Karpas-422 (cell line): ENCODE measurements at regions not wholly inside any gene's neighbourhood (a gene's known extent, or its start where the extent isn't known, plus 50 kb on each side); places are given as distances from the start of the nearest gene placed in this dataset.

Experiments
- DNase-seq: peaks from one replicate; pipeline ENCODE4 v3.0.0-alpha.2; 2015
- H2AFZ ChIP-seq: fragments of 200-600 bp; sonication (generic); 2 replicates; pipeline ENCODE4 v1.6.1; 2014; ENCODE audit warnings: antibody characterized with exemption, low read length, mixed read lengths
- H3K27ac ChIP-seq: fragments of 200-600 bp; sonication (generic); 2 replicates; pipeline ENCODE4 v1.5.1; 2014; ENCODE audit warnings: mild to moderate bottlenecking, low read length, moderate library complexity
- H3K27me3 ChIP-seq: fragments of 200-600 bp; sonication (generic); 2 replicates; pipeline ENCODE4 v1.6.1; 2014; ENCODE audit warnings: low read length, mixed read lengths
- H3K36me3 ChIP-seq: fragments of 200-600 bp; sonication (generic); 2 replicates; pipeline ENCODE4 v1.6.1; 2014; ENCODE audit warnings: low read length, mixed read lengths; ENCODE audit not compliant: insufficient read depth
- H3K4me1 ChIP-seq: fragments of 200-600 bp; sonication (generic); 2 replicates; pipeline ENCODE4 v1.6.1; 2014; ENCODE audit warnings: mild to moderate bottlenecking, low read length, mixed read lengths
- H3K4me2 ChIP-seq: fragments of 200-600 bp; sonication (generic); 2 replicates; pipeline ENCODE4 v1.6.1; 2014; ENCODE audit warnings: low read length, low read depth, mild to moderate bottlenecking; ENCODE audit not compliant: poor library complexity, severe bottlenecking
- H3K4me3 ChIP-seq: fragments of 200-600 bp; sonication (generic); 2 replicates; pipeline ENCODE4 v1.5.1; 2014; ENCODE audit warnings: mild to moderate bottlenecking, antibody characterized with exemption, low read length, mixed read lengths
- H3K79me2 ChIP-seq: fragments of 200-600 bp; sonication (generic); 2 replicates; pipeline ENCODE4 v1.6.1; 2014; ENCODE audit warnings: mild to moderate bottlenecking, low read length, mixed read lengths
- H3K9ac ChIP-seq: fragments of 200-600 bp; sonication (generic); 2 replicates; pipeline ENCODE4 v1.6.0; 2014; ENCODE audit warnings: low read length
- H3K9me2 ChIP-seq: fragments of 200-600 bp; sonication (generic), shearing (Covaris generic); replicated peaks from 2 replicates; pipeline ENCODE4 v1.6.0; 2014; ENCODE audit warnings: mild to moderate bottlenecking, low read length, moderate library complexity; ENCODE audit not compliant: insufficient read depth
- H3K9me3 ChIP-seq: fragments of 300-700, 200-600 bp; sonication (generic); 2 replicates; pipeline ENCODE4 v1.6.1; 2014; ENCODE audit warnings: low read length, mixed read lengths
- H4K20me1 ChIP-seq: fragments of 200-600 bp; sonication (generic); 2 replicates; pipeline ENCODE4 v1.6.1; 2014; ENCODE audit warnings: mild to moderate bottlenecking, antibody characterized with exemption, low read length, low read depth; ENCODE audit not compliant: insufficient read depth

- Histone ChIP-seq H4K20me1 (no peaks in the 10 kb centered on the region), H3K27ac (no peak overlapping the region), H3K27me3 (no peaks in the 10 kb centered on the region), H3K9me2 (no peaks in the 10 kb centered on the region), H3K36me3 (no peaks in the 10 kb centered on the region), H3K4me3 (no peak overlapping the region), H3K79me2 (no peaks in the 10 kb centered on the region), H3K4me1 (peaks cover 64% of the 10 kb centered on the region), H3K9ac (no peak overlapping the region), H2AFZ (0 out of 2 replicates have a peak overlapping the region, but pooled peaks have one; percentile 4), H3K4me2 (no peak overlapping the region), H3K9me3 (no peaks in the 10 kb centered on the region)
- no peak for DNase-seq
These were observed 261.1 kb upstream of the GATB start for GRCh38 chr4:152021788-152022438.

- Histone ChIP-seq H3K27ac (no peak overlapping the region), H2AFZ (no peak overlapping the region), H3K4me1 (peaks cover 64% of the 10 kb centered on the region), H4K20me1 (no peaks in the 10 kb centered on the region), H3K9ac (no peak overlapping the region), H3K27me3 (no peaks in the 10 kb centered on the region), H3K36me3 (no peaks in the 10 kb centered on the region), H3K79me2 (no peaks in the 10 kb centered on the region), H3K4me2 (no peak overlapping the region), H3K4me3 (no peak overlapping the region), H3K9me3 (no peaks in the 10 kb centered on the region), H3K9me2 (no peaks in the 10 kb centered on the region)
- DNase-seq, result no peak
These were observed 259.3 kb upstream of the GATB start for GRCh38 chr4:152020073-152020472.

GRCh38 chr4:152016303-152016620 is 255.5 kb upstream of the GATB start:
- no peak overlapping the region for H3K9ac ChIP-seq
- H3K27me3 ChIP-seq, result no peaks in the 10 kb centered on the region; the same call in 1 of the 2 replicates

GRCh38 chr4:152015597-152016302 is 254.9 kb upstream of the GATB start:
- Histone ChIP-seq H2AFZ (no peak overlapping the region), H3K27me3 (no peaks in the 10 kb centered on the region; the same call in 1 of the 2 replicates), H3K9me3 (no peaks in the 10 kb centered on the region; the same call in 1 of the 2 replicates), H3K4me1 (peaks cover 44% of the 10 kb centered on the region), H4K20me1 (no peaks in the 10 kb centered on the region), H3K9me2 (no peaks in the 10 kb centered on the region), H3K27ac (no peak overlapping the region), H3K4me3 (no peak overlapping the region), H3K79me2 (no peaks in the 10 kb centered on the region), H3K36me3 (no peaks in the 10 kb centered on the region; the same call in 1 of the 2 replicates), H3K4me2 (no peak overlapping the region), H3K9ac (no peak overlapping the region)
- DNase-seq, result no peak

More at GRCh38 chr4:152016303-152016620, 255.5 kb upstream of the GATB start:
- Histone ChIP-seq H3K36me3 (no peaks in the 10 kb centered on the region; the same call in 1 of the 2 replicates), H3K9me2 (no peaks in the 10 kb centered on the region), H3K4me1 (peaks cover 44% of the 10 kb centered on the region), H4K20me1 (no peaks in the 10 kb centered on the region), H3K4me2 (no peak overlapping the region), H3K79me2 (no peaks in the 10 kb centered on the region), H3K27ac (no peak overlapping the region), H3K9me3 (no peaks in the 10 kb centered on the region; the same call in 1 of the 2 replicates), H3K4me3 (no peak overlapping the region), H2AFZ (no peak overlapping the region)
- DNase-seq, result no peak

- peak overlapping the region; percentile 28; the same call in 1 of the 2 replicates for H3K9ac ChIP-seq
- no peaks in the 10 kb centered on the region for H3K79me2 ChIP-seq
- H3K4me3 ChIP-seq, result peak overlapping the region; percentile 12; the same call in 1 of the 2 replicates
- peak overlapping the region; percentile 77 for H3K27ac ChIP-seq
- peak overlapping the region; percentile 6; the same call in 1 of the 2 replicates for H2AFZ ChIP-seq
- H3K4me1 ChIP-seq, result peaks cover 50% of the 10 kb centered on the region
- no peaks in the 10 kb centered on the region for H3K9me2 ChIP-seq
- peak; percentile 53 for DNase-seq
- no peaks in the 10 kb centered on the region; the same call in 1 of the 2 replicates for H3K36me3 ChIP-seq
- peak overlapping the region; percentile 25 for H3K4me2 ChIP-seq
- no peaks in the 10 kb centered on the region; the same call in 1 of the 2 replicates for H3K9me3 ChIP-seq
- no peaks in the 10 kb centered on the region for H4K20me1 ChIP-seq
- H3K27me3 ChIP-seq, result no peaks in the 10 kb centered on the region; the same call in 1 of the 2 replicates
These were observed 253.5 kb upstream of the GATB start for GRCh38 chr4:152014280-152014679.

GRCh38 chr4:152011469-152011868 is 250.7 kb upstream of the GATB start:
- Histone ChIP-seq H3K27ac (no peak overlapping the region), H3K4me1 (peaks cover 34% of the 10 kb centered on the region), H2AFZ (no peak overlapping the region), H3K36me3 (no peaks in the 10 kb centered on the region; the same call in 1 of the 2 replicates), H3K79me2 (no peaks in the 10 kb centered on the region), H3K27me3 (no peaks in the 10 kb centered on the region; the same call in 1 of the 2 replicates), H3K4me3 (no peak overlapping the region), H3K9me2 (no peaks in the 10 kb centered on the region), H4K20me1 (no peaks in the 10 kb centered on the region), H3K4me2 (no peak overlapping the region), H3K9ac (no peak overlapping the region), H3K9me3 (no peaks in the 10 kb centered on the region; the same call in 1 of the 2 replicates)
- no peak for DNase-seq

GRCh38 chr4:152010710-152011079 is 249.9 kb upstream of the GATB start:
- Histone ChIP-seq H3K27me3 (no peaks in the 10 kb centered on the region; the same call in 1 of the 2 replicates), H3K79me2 (no peaks in the 10 kb centered on the region), H3K36me3 (no peaks in the 10 kb centered on the region; the same call in 1 of the 2 replicates), H4K20me1 (no peaks in the 10 kb centered on the region), H3K27ac (no peak overlapping the region), H3K9me2 (no peaks in the 10 kb centered on the region), H3K4me3 (no peak overlapping the region), H3K4me2 (no peak overlapping the region), H3K9ac (no peak overlapping the region), H3K9me3 (no peaks in the 10 kb centered on the region; the same call in 1 of the 2 replicates), H3K4me1 (peaks cover 26% of the 10 kb centered on the region), H2AFZ (no peak overlapping the region)
- DNase-seq, result no peak

GRCh38 chr4:152009983-152010709 is 249.3 kb upstream of the GATB start:
- Histone ChIP-seq H3K9me3 (no peaks in the 10 kb centered on the region; the same call in 1 of the 2 replicates), H3K27ac (no peak overlapping the region), H3K4me3 (no peak overlapping the region), H3K4me2 (no peak overlapping the region), H3K79me2 (no peaks in the 10 kb centered on the region), H3K9ac (no peak overlapping the region), H2AFZ (no peak overlapping the region), H3K4me1 (peaks cover 21% of the 10 kb centered on the region), H3K36me3 (no peaks in the 10 kb centered on the region; the same call in 1 of the 2 replicates), H4K20me1 (no peaks in the 10 kb centered on the region), H3K27me3 (no peaks in the 10 kb centered on the region; the same call in 1 of the 2 replicates), H3K9me2 (no peaks in the 10 kb centered on the region)
- DNase-seq, result no peak
